Smooth muscle cell (in vitro differentiated cells): ENCODE measurements at regions not wholly inside any gene's neighbourhood (a gene's known extent, or its start where the extent isn't known, plus 50 kb on each side); places are given as distances from the start of the nearest gene placed in this dataset.
"Not testable (repeated sequence)": the region's sequence is repeated elsewhere in the genome, so short reads cannot be mapped to it uniquely, and the experiment has no call there.

ENCODE experiments used
- DNase-seq: peaks from one replicate; lab custom pipeline; 2025; ENCODE audit not compliant: unreplicated experiment; lab: John Stamatoyannopoulos, UW
- H2AFZ ChIP-seq: fragments of 200-600 bp; sonication (generic); 2 replicates; pipeline ENCODE4 v1.6.0; 2016; ENCODE audit warnings: antibody characterized with exemption, low read depth, mild to moderate bottlenecking
- H3F3A ChIP-seq: fragments of 200-600 bp; sonication (generic); 2 replicates; pipeline ENCODE4 v1.6.0; 2017; ENCODE audit warnings: antibody characterized with exemption, low read depth
- H3K27ac ChIP-seq: fragments of 200-600 bp; sonication (generic); 2 replicates; pipeline ENCODE4 v1.5.1; 2016; ENCODE audit warnings: low read depth, mild to moderate bottlenecking
- H3K27me3 ChIP-seq: fragments of 200-600 bp; sonication (generic); 2 replicates; pipeline ENCODE4 v1.6.1; 2016; ENCODE audit warnings: low read depth, mild to moderate bottlenecking
- H3K36me3 ChIP-seq: fragments of 200-600 bp; sonication (generic); 2 replicates; pipeline ENCODE4 v1.5.1; 2016; ENCODE audit warnings: low read depth
- H3K4me1 ChIP-seq: fragments of 200-600 bp; sonication (generic); 2 replicates; pipeline ENCODE4 v1.5.1; 2016; ENCODE audit warnings: low read depth
- H3K4me2 ChIP-seq: fragments of 200-600 bp; sonication (generic); 2 replicates; pipeline ENCODE4 v1.6.0; 2016; ENCODE audit warnings: mild to moderate bottlenecking
- H3K4me3 ChIP-seq: fragments of 200-600 bp; sonication (generic); 2 replicates; pipeline ENCODE4 v1.5.1; 2016; ENCODE audit warnings: mild to moderate bottlenecking
- H3K79me2 ChIP-seq: fragments of 200-600 bp; sonication (generic); 2 replicates; pipeline ENCODE4 v1.6.0; 2016; ENCODE audit warnings: low read depth, mild to moderate bottlenecking
- H3K9ac ChIP-seq: fragments of 200-600 bp; sonication (generic); 2 replicates; pipeline ENCODE4 v1.6.0; 2016; ENCODE audit warnings: low read depth
- H3K9me3 ChIP-seq: fragments of 200-600 bp; sonication (generic); replicated peaks from 2 replicates; pipeline ENCODE4 v1.5.1; 2016; ENCODE audit warnings: low read depth
- H4K20me1 ChIP-seq: fragments of 200-600 bp; sonication (generic); 2 replicates; pipeline ENCODE4 v1.6.0; 2016; ENCODE audit warnings: low read depth
- WGBS: methylation state at CpG from one replicate; pipeline ENCODE4 v1.1.7; 2016; ENCODE audit warnings: low lambda C conversion rate; 5-methylcytosine and 5-hydroxymethylcytosine counted together
- TF ChIP-seq, protein P1 (sequence below): fragments of 200-600 bp; sonication (generic); IDR thresholded peaks from 2 replicates; pipeline ENCODE4 v1.5.1; 2017; ENCODE audit warnings: borderline replicate concordance, mild to moderate bottlenecking, antibody characterized with exemption; ENCODE audit not compliant: insufficient read depth, poor library complexity, severe bottlenecking

DNA sequence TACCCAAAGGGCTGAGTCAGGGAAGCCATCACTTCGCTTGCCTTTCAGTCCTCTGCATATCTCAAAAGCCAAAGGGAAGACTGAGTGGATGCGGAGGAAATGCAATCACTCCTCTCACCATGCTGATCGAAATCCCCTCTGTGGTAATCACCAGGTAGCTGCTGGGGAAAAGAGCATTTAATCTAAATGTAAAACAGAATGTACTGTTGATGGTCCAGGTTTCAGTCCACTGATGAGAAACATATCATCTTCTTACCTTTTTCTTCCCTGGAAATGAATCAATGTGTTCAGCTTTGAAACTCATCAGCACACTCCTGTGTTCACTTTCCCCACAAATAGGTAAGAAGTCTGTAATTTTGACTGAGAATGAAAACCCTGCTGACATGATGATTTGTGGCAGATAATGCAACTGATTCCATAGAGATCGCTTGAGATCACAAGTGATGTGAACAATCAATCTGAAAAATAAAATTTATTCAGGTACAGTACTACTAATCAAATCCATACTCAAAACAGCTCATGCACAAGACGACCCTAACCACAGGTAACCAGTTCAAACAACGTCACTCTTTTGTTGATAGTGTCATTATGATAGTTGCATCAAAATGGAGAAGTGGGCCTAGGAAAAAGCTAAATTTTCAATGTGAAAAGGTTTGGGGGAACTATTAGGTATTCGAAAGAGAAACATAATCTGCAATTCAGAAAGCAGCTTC is 454.0 kb upstream of the RGMB start:
- Histone ChIP-seq H3K9me3 (no peaks in the 10 kb centered on the region), H3K79me2 (no peaks in the 10 kb centered on the region), H3K27ac (no peak overlapping the region), H3K4me3 (no peak overlapping the region), H3K27me3 (no peaks in the 10 kb centered on the region), H3K36me3 (no peaks in the 10 kb centered on the region), H3K9ac (no peak overlapping the region), H3K4me1 (peaks cover 4% of the 10 kb centered on the region), H3F3A (no peaks in the 10 kb centered on the region), H4K20me1 (no peaks in the 10 kb centered on the region), H2AFZ (no peak overlapping the region), H3K4me2 (no peak overlapping the region)
- no peak for DNase-seq
- TF ChIP-seq, protein P1, sequence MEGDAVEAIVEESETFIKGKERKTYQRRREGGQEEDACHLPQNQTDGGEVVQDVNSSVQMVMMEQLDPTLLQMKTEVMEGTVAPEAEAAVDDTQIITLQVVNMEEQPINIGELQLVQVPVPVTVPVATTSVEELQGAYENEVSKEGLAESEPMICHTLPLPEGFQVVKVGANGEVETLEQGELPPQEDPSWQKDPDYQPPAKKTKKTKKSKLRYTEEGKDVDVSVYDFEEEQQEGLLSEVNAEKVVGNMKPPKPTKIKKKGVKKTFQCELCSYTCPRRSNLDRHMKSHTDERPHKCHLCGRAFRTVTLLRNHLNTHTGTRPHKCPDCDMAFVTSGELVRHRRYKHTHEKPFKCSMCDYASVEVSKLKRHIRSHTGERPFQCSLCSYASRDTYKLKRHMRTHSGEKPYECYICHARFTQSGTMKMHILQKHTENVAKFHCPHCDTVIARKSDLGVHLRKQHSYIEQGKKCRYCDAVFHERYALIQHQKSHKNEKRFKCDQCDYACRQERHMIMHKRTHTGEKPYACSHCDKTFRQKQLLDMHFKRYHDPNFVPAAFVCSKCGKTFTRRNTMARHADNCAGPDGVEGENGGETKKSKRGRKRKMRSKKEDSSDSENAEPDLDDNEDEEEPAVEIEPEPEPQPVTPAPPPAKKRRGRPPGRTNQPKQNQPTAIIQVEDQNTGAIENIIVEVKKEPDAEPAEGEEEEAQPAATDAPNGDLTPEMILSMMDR, result no peak
- WGBS, result 88% methylated on average over 7 of the region's 7 CpGs

DNA sequence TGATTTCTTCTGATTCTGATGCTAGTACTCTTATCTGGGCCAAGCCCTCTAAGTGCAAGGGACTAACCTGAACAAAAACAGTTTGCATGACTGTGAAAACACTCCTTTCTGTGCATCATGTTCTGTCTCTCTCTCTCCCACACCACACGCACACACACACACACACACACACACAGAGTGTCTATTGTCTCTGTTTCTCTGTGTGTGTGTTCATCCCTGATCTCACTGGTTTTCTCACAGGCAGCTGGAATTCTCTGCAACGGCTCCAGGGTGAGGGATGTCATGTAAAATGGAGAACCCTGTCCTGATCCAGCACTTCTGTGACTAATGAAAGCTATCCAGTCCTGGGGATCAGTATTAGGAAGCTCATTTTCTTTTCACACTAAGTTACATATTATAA is 453.1 kb upstream of the RGMB start:
- H3K4me2 ChIP-seq, result no peak overlapping the region
- no peaks in the 10 kb centered on the region for H3K4me1 ChIP-seq
- no peaks in the 10 kb centered on the region for H3K36me3 ChIP-seq
- no peaks in the 10 kb centered on the region for H3K9me3 ChIP-seq
- H3F3A ChIP-seq, result no peaks in the 10 kb centered on the region
- no peak for DNase-seq
- TF ChIP-seq, protein P1, result no peak
- H3K79me2 ChIP-seq, result no peaks in the 10 kb centered on the region
- no peaks in the 10 kb centered on the region for H3K27me3 ChIP-seq
- no peaks in the 10 kb centered on the region for H4K20me1 ChIP-seq
- WGBS, result 76% methylated on average over 2 of the region's 2 CpGs
- H3K27ac ChIP-seq, result no peak overlapping the region
- H3K9ac ChIP-seq, result no peak overlapping the region
- H3K4me3 ChIP-seq, result no peak overlapping the region
- no peak overlapping the region for H2AFZ ChIP-seq

DNA sequence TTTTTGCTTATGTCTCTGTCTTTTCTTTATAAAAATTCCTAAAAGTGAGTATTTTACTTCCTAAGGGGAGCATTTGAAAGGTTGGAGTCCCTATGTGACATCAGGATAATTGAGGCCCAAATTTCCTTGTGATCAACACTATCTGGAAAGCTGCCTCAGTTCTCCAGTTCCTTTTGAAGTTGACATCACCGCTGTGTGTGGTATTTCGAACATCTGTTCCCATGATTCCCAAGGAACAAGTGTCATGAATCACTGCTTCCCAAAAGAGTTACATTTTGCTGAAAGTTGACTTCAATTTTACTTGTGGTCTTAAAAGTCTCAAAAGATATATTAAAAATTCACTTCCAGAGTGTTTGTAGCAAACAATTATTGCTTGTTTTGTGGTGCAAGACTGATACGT is 452.1 kb upstream of the RGMB start:
- DNase-seq, result no peak
- 92% methylated on average over 3 of the region's 3 CpGs for WGBS

DNA sequence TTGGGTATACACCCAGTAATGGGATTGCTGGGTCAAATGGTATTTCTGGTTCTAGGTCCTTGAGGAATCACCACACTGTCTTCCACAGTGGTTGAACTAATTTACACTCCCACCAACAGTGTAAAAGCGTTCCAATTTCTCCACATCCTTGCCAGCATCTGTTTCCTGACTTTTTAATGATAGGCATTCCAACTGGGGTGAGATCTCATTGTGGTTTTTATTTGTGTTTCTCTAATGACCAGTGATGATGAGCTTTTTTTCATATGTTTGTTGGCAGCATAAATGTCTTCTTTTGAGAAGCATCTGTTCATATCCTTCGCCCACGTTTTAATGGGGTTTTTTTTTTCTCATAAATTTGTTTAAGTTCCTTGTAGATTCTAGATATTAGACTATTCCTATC is 448.3 kb upstream of the RGMB start:
- not testable (repeated sequence) for H3K9ac ChIP-seq, H3K79me2 ChIP-seq, H3K4me2 ChIP-seq, H3F3A ChIP-seq, H3K27ac ChIP-seq, H3K9me3 ChIP-seq, H3K4me3 ChIP-seq, H3K36me3 ChIP-seq, H3K4me1 ChIP-seq, H3K27me3 ChIP-seq, H4K20me1 ChIP-seq, H2AFZ ChIP-seq, DNase-seq
- WGBS, result 93% methylated on average over 3 of the region's 3 CpGs

More for the DNA sequence above, 452.1 kb upstream of the RGMB start:
- Histone ChIP-seq H3K36me3 (no peaks in the 10 kb centered on the region), H3K4me3 (no peak overlapping the region), H2AFZ (no peak overlapping the region), H3K9me3 (no peaks in the 10 kb centered on the region), H3K4me1 (no peaks in the 10 kb centered on the region), H3K79me2 (no peaks in the 10 kb centered on the region), H3K27ac (no peak overlapping the region), H3K27me3 (no peaks in the 10 kb centered on the region), H3K9ac (no peak overlapping the region), H3F3A (no peaks in the 10 kb centered on the region), H4K20me1 (no peaks in the 10 kb centered on the region), H3K4me2 (no peak overlapping the region)
- TF ChIP-seq, protein P1, result no peak
